Skeletal muscle tissue (tissue), 3 donors: ENCODE measurements at regions not wholly inside any gene's neighbourhood (a gene's known extent, or its start where the extent isn't known, plus 50 kb on each side); places are given as distances from the start of the nearest gene placed in this dataset.

Experiments used
- H3K27ac ChIP-seq: one replicate; pipeline ENCODE4 v1.7.0; 2013; ENCODE audit warnings: mild to moderate bottlenecking, low read depth, low read length, inconsistent platforms
- H3K27me3 ChIP-seq, 3 donors: one replicate each; pipeline ENCODE4 v1.7.0; 2013; ENCODE audit warnings: low read length in 3 of 3; ENCODE audit not compliant: control insufficient read depth in 3 of 3, insufficient read depth in 3 of 3
- H3K36me3 ChIP-seq, 3 donors: one replicate each; pipeline ENCODE4 v1.7.0; 2013; ENCODE audit warnings: low read length in 3 of 3; ENCODE audit not compliant: control insufficient read depth in 3 of 3, insufficient read depth in 3 of 3
- H3K4me1 ChIP-seq, 3 donors: one replicate each; pipeline ENCODE4 v1.7.0; 2013; ENCODE audit warnings: low read length in 3 of 3, mild to moderate bottlenecking in 3 of 3; ENCODE audit not compliant: control insufficient read depth in 3 of 3, insufficient read depth in 3 of 3
- H3K4me3 ChIP-seq, 3 donors: one replicate each; pipeline ENCODE4 v1.7.0; 2013; ENCODE audit warnings: low read length in 3 of 3
- H3K9ac ChIP-seq, 3 donors: one replicate each; pipeline ENCODE4 v1.7.0; 2013; ENCODE audit warnings: low read length in 3 of 3, mild to moderate bottlenecking in 3 of 3, moderate library complexity in 2 of 3, low read depth in 1 of 3
- H3K9me3 ChIP-seq, 3 donors: one replicate each; pipeline ENCODE4 v1.7.0; 2013; ENCODE audit warnings: low read length in 3 of 3; ENCODE audit not compliant: control insufficient read depth in 3 of 3
- donor health status: Osteomylitis.

GRCh38 chr22:27631641-27632040 lies 169.9 kb downstream of the MN1 start:
- Histone ChIP-seq H3K27ac (no peak overlapping the region), H3K27me3 (no peaks in the 10 kb centered on the region), H3K4me3 (no peak overlapping the region), H3K9ac (no peak overlapping the region), H3K9me3 (no peaks in the 10 kb centered on the region), H3K36me3 (no peaks in the 10 kb centered on the region), H3K4me1 (peaks cover 8 to 32% (median 15%) of the 10 kb centered on the region in 3 donors)

GRCh38 chr22:27632451-27633295 lies 168.9 kb downstream of the MN1 start:
- H3K9me3 ChIP-seq: no peaks in the 10 kb centered on the region
- H3K36me3 ChIP-seq: no peaks in the 10 kb centered on the region
- H3K27me3 ChIP-seq: no peaks in the 10 kb centered on the region
- H3K4me3 ChIP-seq: no peak overlapping the region
- peaks cover 17 to 40% (median 24%) of the 10 kb centered on the region in 3 donors for H3K4me1 ChIP-seq
- no peak overlapping the region for H3K27ac ChIP-seq
- H3K9ac ChIP-seq: peak overlapping the region in 2 of 3 donors; percentile 9 to 33

GRCh38 chr22:27633296-27633871 lies 168.2 kb downstream of the MN1 start:
- Histone ChIP-seq H3K27me3 (no peaks in the 10 kb centered on the region), H3K4me1 (peaks cover 24 to 47% (median 31%) of the 10 kb centered on the region in 3 donors), H3K36me3 (no peaks in the 10 kb centered on the region), H3K4me3 (no peak overlapping the region), H3K27ac (no peak overlapping the region), H3K9me3 (no peaks in the 10 kb centered on the region), H3K9ac (peak overlapping the region in 2 of 3 donors; percentile 9 to 33)

GRCh38 chr22:27634043-27634740 lies 167.4 kb downstream of the MN1 start:
- Histone ChIP-seq H3K36me3 (no peaks in the 10 kb centered on the region), H3K4me1 (peaks cover 29 to 56% (median 39%) of the 10 kb centered on the region in 3 donors), H3K27me3 (no peaks in the 10 kb centered on the region), H3K9ac (peak overlapping the region in 1 of 3 donors; percentile 45), H3K9me3 (no peaks in the 10 kb centered on the region), H3K27ac (no peak overlapping the region), H3K4me3 (no peak overlapping the region)

GRCh38 chr22:27635435-27635834 lies 166.1 kb downstream of the MN1 start:
- H3K27me3 ChIP-seq: no peaks in the 10 kb centered on the region
- H3K4me1 ChIP-seq: peaks cover 36 to 65% (median 51%) of the 10 kb centered on the region in 3 donors
- peak overlapping the region in 1 of 3 donors; percentile 40 for H3K9ac ChIP-seq
- H3K27ac ChIP-seq: peak overlapping the region; percentile 99
- no peaks in the 10 kb centered on the region for H3K9me3 ChIP-seq
- no peak overlapping the region for H3K4me3 ChIP-seq
- no peaks in the 10 kb centered on the region for H3K36me3 ChIP-seq

- Histone ChIP-seq H3K27ac (peak overlapping the region; percentile 99), H3K9me3 (no peaks in the 10 kb centered on the region), H3K4me3 (no peak overlapping the region), H3K36me3 (no peaks in the 10 kb centered on the region), H3K9ac (peak overlapping the region in 2 of 3 donors; percentile 46 to 70), H3K4me1 (peaks cover 40 to 68% (median 55%) of the 10 kb centered on the region in 3 donors), H3K27me3 (no peaks in the 10 kb centered on the region)
Observed at GRCh38 chr22:27635852-27636251, 165.7 kb downstream of the MN1 start.

- Histone ChIP-seq H3K27ac (peak overlapping the region; percentile 99), H3K4me1 (peaks cover 50 to 78% (median 65%) of the 10 kb centered on the region in 3 donors)
Observed at GRCh38 chr22:27636716-27637508, 164.6 kb downstream of the MN1 start.

GRCh38 chr22:27637604-27638003 lies 164.0 kb downstream of the MN1 start:
- no peaks in the 10 kb centered on the region for H3K27me3 ChIP-seq
- H3K9ac ChIP-seq: peak overlapping the region; percentile 59 to 84 (median 70)
- H3K27ac ChIP-seq: peak overlapping the region; percentile 99
- H3K4me3 ChIP-seq: peak overlapping the region in 2 of 3 donors; percentile 11 to 42
- no peaks in the 10 kb centered on the region for H3K36me3 ChIP-seq
- no peaks in the 10 kb centered on the region for H3K9me3 ChIP-seq
- peaks cover 56 to 85% (median 70%) of the 10 kb centered on the region in 3 donors for H3K4me1 ChIP-seq

More at GRCh38 chr22:27636716-27637508, 164.6 kb downstream of the MN1 start:
- Histone ChIP-seq H3K4me3 (peak overlapping the region in 2 of 3 donors; percentile 11 to 42), H3K27me3 (no peaks in the 10 kb centered on the region), H3K9me3 (no peaks in the 10 kb centered on the region), H3K9ac (peak overlapping the region; percentile 59 to 84 (median 70)), H3K36me3 (no peaks in the 10 kb centered on the region)
